Natural killer cell (primary cell): ENCODE measurements at regions not wholly inside any gene's neighbourhood (a gene's known extent, or its start where the extent isn't known, plus 50 kb on each side); places are given as distances from the start of the nearest gene placed in this dataset.

ENCODE experiments used
- ATAC-seq, 3 donors: fragments of 150-1000 bp in 2 of 3; fragments of 200-7000 bp in 1 of 3; cut with Tn5 transposase; 1 replicate in 1 of 3; 2 replicates in 2 of 3; pipeline ENCODE4 v1.10.0; 2021; ENCODE audit warnings: mild to moderate bottlenecking in 2 of 3, moderate library complexity in 2 of 3
- DNase-seq, 2 donors: peaks; one replicate each; pipeline versions ENCODE4 v3.0.0 to v3.0.0-alpha.2; 2013 to 2021; ENCODE audit warnings: mixed read lengths in 1 of 2
- H3K27ac ChIP-seq: one replicate; pipeline ENCODE4 v1.5.1; 2013; ENCODE audit warnings: mild to moderate bottlenecking, low read length
- H3K27me3 ChIP-seq: one replicate; pipeline ENCODE4 v1.6.1; 2013; ENCODE audit warnings: low read length; ENCODE audit not compliant: control insufficient read depth, insufficient read depth
- H3K36me3 ChIP-seq: one replicate; pipeline ENCODE4 v1.6.1; 2013; ENCODE audit warnings: low read length; ENCODE audit not compliant: control insufficient read depth, insufficient read depth
- H3K4me1 ChIP-seq: one replicate; pipeline ENCODE4 v1.6.1; 2013; ENCODE audit warnings: low read length; ENCODE audit not compliant: control insufficient read depth, insufficient read depth
- H3K4me3 ChIP-seq: one replicate; pipeline ENCODE4 v1.5.1; 2013; ENCODE audit warnings: low read length
- H3K9me3 ChIP-seq: one replicate; pipeline ENCODE4 v1.6.1; 2013; ENCODE audit warnings: low read length; ENCODE audit not compliant: control insufficient read depth, insufficient read depth
- H3K27ac Mint-ChIP-seq, 2 donors: one replicate each; pipeline ENCODE4 v1.8.0; 2022; ENCODE audit warnings: mild to moderate bottlenecking in 2 of 2, mixed read lengths in 2 of 2, moderate library complexity in 1 of 2
- H3K27me3 Mint-ChIP-seq, 2 donors: one replicate each; pipeline ENCODE4 v1.8.0; 2022; ENCODE audit warnings: low read depth in 2 of 2, mixed read lengths in 2 of 2
- H3K36me3 Mint-ChIP-seq: one replicate; pipeline ENCODE4 v1.8.0; 2022; ENCODE audit warnings: mixed read lengths
- H3K4me1 Mint-ChIP-seq, 2 donors: one replicate each; pipeline ENCODE4 v1.8.0; 2022; ENCODE audit warnings: mixed read lengths in 2 of 2
- H3K4me3 Mint-ChIP-seq: one replicate; pipeline ENCODE4 v1.8.0; 2022; ENCODE audit warnings: mild to moderate bottlenecking, moderate library complexity, mixed read lengths
- H3K9me3 Mint-ChIP-seq, 2 donors: one replicate each; pipeline ENCODE4 v1.8.0; 2022; ENCODE audit warnings: mixed read lengths in 2 of 2
- CTCF ChIP-seq: fragments of 200-600 bp; IDR thresholded peaks from one replicate; pipeline ENCODE4 v1.8.0; 2022; ENCODE audit warnings: antibody characterized with exemption
- WGBS: methylation state at CpG from one replicate; pipeline ENCODE4 v1.1.7; 2013; ENCODE audit warnings: missing lambda C conversion rate; ENCODE audit not compliant: insufficient coverage; 5-methylcytosine and 5-hydroxymethylcytosine counted together
- intact Hi-C: fragments of 100-400 bp; cut with micrococcal nuclease; formaldehyde crosslinking; loops from one replicate; pipeline ENCODE4 v1.14.2; 2022

- peaks cover 2 to 10% of the 10 kb centered on the region in 2 donors for H3K9me3 Mint-ChIP-seq
- intact Hi-C loops: no loop called here
- Histone ChIP-seq H3K9me3 (peaks cover 3% of the 10 kb centered on the region), H3K4me1 (no peaks in the 10 kb centered on the region), H3K36me3 (no peaks in the 10 kb centered on the region), H3K4me3 (no peak overlapping the region), H3K27ac (no peak overlapping the region), H3K27me3 (no peaks in the 10 kb centered on the region)
- TF ChIP-seq CTCF: no peak
- DNase-seq: no peak
- no peaks in the 10 kb centered on the region for H3K4me1 Mint-ChIP-seq
- H3K27me3 Mint-ChIP-seq: no peaks in the 10 kb centered on the region
- no peak for ATAC-seq
- WGBS: 74% methylated on average over 4 of the region's 6 CpGs
- H3K36me3 Mint-ChIP-seq: no peaks in the 10 kb centered on the region
- H3K4me3 Mint-ChIP-seq: no peak overlapping the region
- H3K27ac Mint-ChIP-seq: no peak overlapping the region
These were observed 991.2 kb downstream of the TUSC7 start for GRCh38 chr3:117700573-117701360.

GRCh38 chr3:117705011-117705410 lies 995.4 kb downstream of the TUSC7 start:
- H3K27me3 ChIP-seq: no peaks in the 10 kb centered on the region
- H3K4me3 Mint-ChIP-seq: no peak overlapping the region
- no peaks in the 10 kb centered on the region for H3K9me3 ChIP-seq
- no peak overlapping the region for H3K4me3 ChIP-seq
- intact Hi-C loops: no loop called here
- WGBS: 64% methylated on average over 2 of the region's 3 CpGs
- no peak for DNase-seq
- no peaks in the 10 kb centered on the region for H3K36me3 ChIP-seq
- no peaks in the 10 kb centered on the region for H3K36me3 Mint-ChIP-seq
- H3K4me1 ChIP-seq: no peaks in the 10 kb centered on the region
- no peak for ATAC-seq
- H3K4me1 Mint-ChIP-seq: no peaks in the 10 kb centered on the region
- peaks cover 2 to 10% of the 10 kb centered on the region in 2 donors for H3K9me3 Mint-ChIP-seq
- no peak overlapping the region for H3K27ac ChIP-seq
- no peak overlapping the region for H3K27ac Mint-ChIP-seq
- no peak for TF ChIP-seq CTCF
- no peaks in the 10 kb centered on the region for H3K27me3 Mint-ChIP-seq

GRCh38 chr3:117706037-117706436 lies 996.5 kb downstream of the TUSC7 start:
- no peaks in the 10 kb centered on the region for H3K27me3 Mint-ChIP-seq
- H3K4me1 ChIP-seq: no peaks in the 10 kb centered on the region
- H3K36me3 Mint-ChIP-seq: no peaks in the 10 kb centered on the region
- TF ChIP-seq CTCF: no peak
- H3K36me3 ChIP-seq: no peaks in the 10 kb centered on the region
- H3K4me1 Mint-ChIP-seq: no peaks in the 10 kb centered on the region
- DNase-seq (no peak), ATAC-seq (no peak)
- no peak overlapping the region for H3K4me3 ChIP-seq
- no peak overlapping the region for H3K27ac ChIP-seq
- peaks cover 3 to 8% of the 10 kb centered on the region in 2 donors for H3K9me3 Mint-ChIP-seq
- H3K4me3 Mint-ChIP-seq: no peak overlapping the region
- no peaks in the 10 kb centered on the region for H3K9me3 ChIP-seq
- WGBS: 74% methylated on average over 1 of the region's 1 CpG
- no peak overlapping the region for H3K27ac Mint-ChIP-seq
- H3K27me3 ChIP-seq: no peaks in the 10 kb centered on the region
- intact Hi-C loops: no loop called here

GRCh38 chr3:117706756-117707155 lies 997.2 kb downstream of the TUSC7 start:
- DNase-seq (no peak), ATAC-seq (no peak)
- peaks cover 3 to 8% of the 10 kb centered on the region in 2 donors for H3K9me3 Mint-ChIP-seq
- Histone ChIP-seq H3K9me3 (no peaks in the 10 kb centered on the region), H3K4me1 (no peaks in the 10 kb centered on the region), H3K4me3 (no peak overlapping the region), H3K27ac (no peak overlapping the region), H3K27me3 (no peaks in the 10 kb centered on the region), H3K36me3 (no peaks in the 10 kb centered on the region)
- no peak overlapping the region for H3K4me3 Mint-ChIP-seq
- H3K4me1 Mint-ChIP-seq: no peaks in the 10 kb centered on the region
- 57% methylated on average over 2 of the region's 2 CpGs for WGBS
- no peak overlapping the region for H3K27ac Mint-ChIP-seq
- intact Hi-C loops: no loop called here
- H3K36me3 Mint-ChIP-seq: no peaks in the 10 kb centered on the region
- no peak for TF ChIP-seq CTCF
- no peaks in the 10 kb centered on the region for H3K27me3 Mint-ChIP-seq
